Loucy (cell line): ENCODE measurements at regions not wholly inside any gene's neighbourhood (a gene's known extent, or its start where the extent isn't known, plus 50 kb on each side); places are given as distances from the start of the nearest gene placed in this dataset.
"Not testable (repeated sequence)": the region's sequence is repeated elsewhere in the genome, so short reads cannot be mapped to it uniquely, and the experiment has no call there.

Experiments used
- H2AFZ ChIP-seq: fragments of 200-600 bp; sonication (generic); 2 replicates; pipeline ENCODE4 v1.6.0; 2016; ENCODE audit warnings: antibody characterized with exemption, mild to moderate bottlenecking, low read length, moderate library complexity
- H3F3A ChIP-seq: fragments of 200-600 bp; 2 replicates; pipeline ENCODE4 v1.6.0; 2016; ENCODE audit warnings: antibody characterized with exemption, low read depth, mild to moderate bottlenecking
- H3K27me3 ChIP-seq: fragments of 200-600 bp; sonication (generic); 2 replicates; pipeline ENCODE4 v1.6.1; 2014; ENCODE audit warnings: low read length, mild to moderate bottlenecking; ENCODE audit not compliant: insufficient read depth, poor library complexity, severe bottlenecking
- H3K36me3 ChIP-seq: fragments of 200-600 bp; sonication (generic); 2 replicates; pipeline ENCODE4 v1.6.1; 2016; ENCODE audit warnings: low read length; ENCODE audit not compliant: insufficient read depth
- H3K4me1 ChIP-seq: fragments of 200-600 bp; sonication (generic); 2 replicates; pipeline ENCODE4 v1.5.1; 2014; ENCODE audit warnings: low read length, mild to moderate bottlenecking; ENCODE audit not compliant: insufficient read depth, poor library complexity, severe bottlenecking
- H3K4me2 ChIP-seq: fragments of 200-600 bp; sonication (generic); 2 replicates; pipeline ENCODE4 v1.6.0; 2014; ENCODE audit warnings: antibody characterized with exemption, low read length, low read depth, mild to moderate bottlenecking; ENCODE audit not compliant: poor library complexity, severe bottlenecking
- H3K4me3 ChIP-seq: fragments of 200-600 bp; sonication (generic); 2 replicates; pipeline ENCODE4 v1.5.1; 2014; ENCODE audit warnings: low read length, mild to moderate bottlenecking, mixed read lengths; ENCODE audit not compliant: poor library complexity, severe bottlenecking
- H3K79me2 ChIP-seq: fragments of 200-600 bp; sonication (generic); 2 replicates; pipeline ENCODE4 v1.6.1; 2014; ENCODE audit warnings: low read length; ENCODE audit not compliant: insufficient read depth
- H3K9ac ChIP-seq: fragments of 200-600 bp; sonication (generic); 2 replicates; pipeline ENCODE4 v1.6.0; 2014; ENCODE audit warnings: mild to moderate bottlenecking, low read depth, low read length, moderate library complexity; ENCODE audit not compliant: poor library complexity, severe bottlenecking
- H3K9me2 ChIP-seq: fragments of 200-600 bp; sonication (generic); replicated peaks from 2 replicates; pipeline ENCODE4 v1.6.1; 2016; ENCODE audit warnings: low read depth, low read length, mixed read lengths
- H3K9me3 ChIP-seq: fragments of 200-600 bp; sonication (generic); 2 replicates; pipeline ENCODE4 v1.6.1; 2014; ENCODE audit warnings: mild to moderate bottlenecking, antibody characterized with exemption, low read length, low read depth; ENCODE audit not compliant: insufficient read depth
- H4K20me1 ChIP-seq: fragments of 200-600 bp; sonication (generic); 2 replicates; pipeline ENCODE4 v1.6.0; 2014; ENCODE audit warnings: antibody characterized with exemption, low read length, mild to moderate bottlenecking; ENCODE audit not compliant: insufficient read depth, poor library complexity, severe bottlenecking
- EZH2phosphoT487 ChIP-seq: fragments of 200-600 bp; IDR thresholded peaks from 2 replicates; pipeline ENCODE4 v1.6.1; 2018; ENCODE audit warnings: antibody characterized with exemption, mild to moderate bottlenecking, moderate library complexity, borderline replicate concordance
- TF ChIP-seq, protein P1 (sequence below): fragments of 200-600 bp; sonication (generic); conservative IDR thresholded peaks from 2 replicates; pipeline ENCODE4 v1.5.1; 2014; ENCODE audit warnings: mild to moderate bottlenecking, antibody characterized with exemption, low read length

DNA sequence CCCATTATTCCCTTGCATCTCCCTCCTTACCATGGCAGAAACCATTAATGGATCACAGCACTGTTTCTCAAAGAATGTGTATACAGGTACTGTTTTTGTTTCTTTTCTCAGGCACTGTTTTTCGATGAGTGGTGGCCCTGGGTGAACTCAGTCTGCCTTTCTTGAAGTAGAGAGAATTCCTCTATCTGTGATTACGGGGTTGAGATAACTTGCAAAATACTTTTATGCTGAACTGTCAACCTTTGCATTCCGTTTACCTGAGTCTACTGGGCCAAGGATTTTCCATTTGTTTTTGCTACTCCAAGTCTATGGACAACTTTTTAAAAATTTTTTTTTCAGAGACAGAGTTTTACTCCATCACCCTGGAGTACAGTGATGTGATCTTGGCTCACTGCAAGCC lies 82.7 kb upstream of the CLINT1 start:
- no peaks in the 10 kb centered on the region for H4K20me1 ChIP-seq
- no peaks in the 10 kb centered on the region for H3K36me3 ChIP-seq
- no peak overlapping the region for H2AFZ ChIP-seq
- no peak overlapping the region for H3K9ac ChIP-seq
- no peaks in the 10 kb centered on the region for H3K4me1 ChIP-seq
- H3K9me2 ChIP-seq, result no peaks in the 10 kb centered on the region
- H3K9me3 ChIP-seq, result no peaks in the 10 kb centered on the region
- no peak overlapping the region for H3K4me3 ChIP-seq
- no peak overlapping the region for H3K4me2 ChIP-seq
- no peaks in the 10 kb centered on the region for H3K79me2 ChIP-seq
- no peaks in the 10 kb centered on the region for H3K27me3 ChIP-seq
- H3F3A ChIP-seq, result no peaks in the 10 kb centered on the region
- no peak for TF ChIP-seq EZH2phosphoT487
- TF ChIP-seq, protein P1, sequence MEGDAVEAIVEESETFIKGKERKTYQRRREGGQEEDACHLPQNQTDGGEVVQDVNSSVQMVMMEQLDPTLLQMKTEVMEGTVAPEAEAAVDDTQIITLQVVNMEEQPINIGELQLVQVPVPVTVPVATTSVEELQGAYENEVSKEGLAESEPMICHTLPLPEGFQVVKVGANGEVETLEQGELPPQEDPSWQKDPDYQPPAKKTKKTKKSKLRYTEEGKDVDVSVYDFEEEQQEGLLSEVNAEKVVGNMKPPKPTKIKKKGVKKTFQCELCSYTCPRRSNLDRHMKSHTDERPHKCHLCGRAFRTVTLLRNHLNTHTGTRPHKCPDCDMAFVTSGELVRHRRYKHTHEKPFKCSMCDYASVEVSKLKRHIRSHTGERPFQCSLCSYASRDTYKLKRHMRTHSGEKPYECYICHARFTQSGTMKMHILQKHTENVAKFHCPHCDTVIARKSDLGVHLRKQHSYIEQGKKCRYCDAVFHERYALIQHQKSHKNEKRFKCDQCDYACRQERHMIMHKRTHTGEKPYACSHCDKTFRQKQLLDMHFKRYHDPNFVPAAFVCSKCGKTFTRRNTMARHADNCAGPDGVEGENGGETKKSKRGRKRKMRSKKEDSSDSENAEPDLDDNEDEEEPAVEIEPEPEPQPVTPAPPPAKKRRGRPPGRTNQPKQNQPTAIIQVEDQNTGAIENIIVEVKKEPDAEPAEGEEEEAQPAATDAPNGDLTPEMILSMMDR, result no peak

DNA sequence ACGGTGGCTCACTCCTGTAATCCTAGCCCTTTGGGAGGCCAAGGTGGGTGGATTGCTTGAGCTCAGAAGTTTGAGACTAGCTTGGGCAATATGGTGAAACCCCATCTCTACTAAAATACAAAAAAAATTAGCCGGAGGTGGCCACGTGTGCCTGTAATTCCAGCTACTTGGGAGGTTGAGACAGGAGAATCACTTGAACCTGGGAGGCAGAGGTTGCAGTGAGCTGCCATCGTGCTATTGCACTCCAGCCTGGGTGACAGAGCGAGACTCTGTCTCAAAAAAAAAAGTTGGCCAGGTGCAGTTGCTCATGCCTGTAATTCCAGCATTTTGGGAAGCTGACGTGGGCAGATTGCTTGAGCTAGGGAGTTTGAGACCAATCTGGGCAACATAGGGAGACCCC lies 79.2 kb upstream of the CLINT1 start:
- H3K4me1 ChIP-seq, H3K9me2 ChIP-seq, H3K9me3 ChIP-seq, H3K9ac ChIP-seq, H3F3A ChIP-seq, H3K36me3 ChIP-seq, H3K27me3 ChIP-seq, H3K4me3 ChIP-seq, H3K79me2 ChIP-seq, H2AFZ ChIP-seq, H3K4me2 ChIP-seq, H4K20me1 ChIP-seq: not testable (repeated sequence)

DNA sequence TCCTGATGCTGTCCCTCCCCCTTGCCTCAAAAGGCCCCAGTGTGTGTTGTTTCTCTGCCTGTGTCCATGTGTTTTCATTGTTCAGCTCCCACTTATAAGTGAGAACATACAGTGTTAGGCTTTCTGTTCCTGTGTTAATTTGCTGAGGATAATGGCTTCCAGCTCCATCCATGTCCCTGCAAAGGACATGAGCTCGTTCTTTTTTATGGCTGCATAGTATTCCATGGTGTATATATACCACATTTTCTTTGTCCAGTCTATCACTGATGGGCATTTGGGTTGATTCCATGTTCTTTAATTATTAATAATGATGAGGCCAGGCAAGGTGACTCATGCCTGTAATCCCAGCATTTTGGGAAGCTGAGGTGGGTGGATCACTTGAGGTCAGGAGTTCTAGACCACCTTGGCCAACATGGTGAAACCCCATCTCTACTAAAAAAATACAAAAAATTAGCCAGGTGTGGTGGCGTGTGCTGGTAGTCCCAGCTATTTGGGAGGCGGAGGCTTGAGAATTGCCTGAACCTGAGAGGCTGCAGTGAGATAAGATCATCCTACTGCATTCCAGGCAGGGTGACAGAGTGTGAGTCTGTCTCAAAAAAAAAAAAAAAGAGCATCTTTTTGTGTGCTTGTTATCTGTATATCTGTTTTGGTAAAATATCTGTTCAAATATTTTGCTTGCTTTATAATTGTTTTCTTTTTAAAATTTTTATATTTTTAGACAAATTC lies 78.0 kb upstream of the CLINT1 start:
- not testable (repeated sequence) for H3K9ac ChIP-seq, H3K9me2 ChIP-seq, H3K79me2 ChIP-seq, H3K27me3 ChIP-seq, H3F3A ChIP-seq, H3K36me3 ChIP-seq, H3K4me2 ChIP-seq, H3K4me3 ChIP-seq, H3K9me3 ChIP-seq, H4K20me1 ChIP-seq, H3K4me1 ChIP-seq, H2AFZ ChIP-seq

DNA sequence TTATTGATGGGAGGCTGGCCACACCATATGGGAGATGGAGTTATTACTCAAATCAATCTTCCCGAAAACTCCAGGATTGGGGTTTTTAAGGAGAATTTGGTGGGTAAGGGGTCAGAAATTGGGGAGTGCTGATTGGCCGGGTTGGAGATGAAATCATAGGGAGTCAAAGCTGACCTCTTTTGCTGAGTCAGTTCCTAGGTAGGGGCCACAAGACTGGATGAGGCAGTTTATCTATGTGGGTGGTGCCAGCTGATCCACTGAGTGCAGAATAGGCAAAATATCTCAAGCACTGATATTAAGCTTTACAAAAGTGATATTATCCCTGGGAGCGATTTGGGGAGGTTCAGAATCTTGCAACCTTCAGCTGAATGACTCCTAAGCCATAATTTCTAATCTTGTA lies 75.7 kb upstream of the CLINT1 start:
- Histone ChIP-seq H3K27me3 (no peaks in the 10 kb centered on the region), H3K4me1 (no peaks in the 10 kb centered on the region), H3F3A (no peaks in the 10 kb centered on the region), H4K20me1 (no peaks in the 10 kb centered on the region), H3K79me2 (no peaks in the 10 kb centered on the region), H3K9ac (no peak overlapping the region), H3K4me3 (no peak overlapping the region), H3K9me3 (no peaks in the 10 kb centered on the region), H3K4me2 (no peak overlapping the region), H3K9me2 (no peaks in the 10 kb centered on the region), H2AFZ (no peak overlapping the region), H3K36me3 (no peaks in the 10 kb centered on the region)
- TF ChIP-seq, protein P1, result no peak
- no peak for TF ChIP-seq EZH2phosphoT487
